B cell (primary cell): ENCODE measurements at regions not wholly inside any gene's neighbourhood (a gene's known extent, or its start where the extent isn't known, plus 50 kb on each side); places are given as distances from the start of the nearest gene placed in this dataset.
"Not testable (repeated sequence)": the region's sequence is repeated elsewhere in the genome, so short reads cannot be mapped to it uniquely, and the experiment has no call there.

Source experiments
- ATAC-seq: fragments of 200-7000 bp; cut with Tn5 transposase; one replicate; pipeline ENCODE4 v1.10.0; 2021; ENCODE audit warnings: low read depth, mild to moderate bottlenecking, moderate number of reproducible peaks, moderate library complexity
- CTCF ChIA-PET: fragments of 350-600 bp; sonication (Branson Sonifier 250); formaldehyde crosslinking; loops from one replicate; lab custom pipeline; 2021; ENCODE audit warnings: antibody characterized with exemption, inconsistent platforms; lab: Charles Lee
- POLR2A ChIA-PET: fragments of 350-600 bp; sonication (Branson Sonifier 250); formaldehyde crosslinking; loops from one replicate; lab custom pipeline; 2021; ENCODE audit warnings: antibody characterized with exemption; lab: Charles Lee
- DNase-seq: peaks from one replicate; pipeline ENCODE4 v3.0.0; 2013
- H2AFZ ChIP-seq: 2 replicates; pipeline ENCODE4 v1.6.1; 2012; ENCODE audit warnings: mild to moderate bottlenecking, low read depth, low read length; ENCODE audit not compliant: insufficient read depth, poor library complexity, severe bottlenecking
- H3K27ac ChIP-seq, 2 donors: 1 replicate in 1 of 2; 2 replicates in 1 of 2; pipeline ENCODE4 v1.5.1; 2012 to 2013; ENCODE audit warnings: low read length in 2 of 2, mild to moderate bottlenecking in 2 of 2, moderate library complexity in 1 of 2
- H3K27me3 ChIP-seq, 4 experiments: fragments of 200-600 bp in 1 of 4; sonication (generic) in 1 of 4; replicated peaks in 1 of 4; 1 replicate in 2 of 4; 2 replicates in 2 of 4; pipeline versions ENCODE4 v1.6.1 to v1.7.0; 2013 to 2016; ENCODE audit warnings: low read length in 3 of 4, mild to moderate bottlenecking in 2 of 4, mixed read lengths in 1 of 4, moderate library complexity in 1 of 4; ENCODE audit not compliant: insufficient read depth in 4 of 4, control insufficient read depth in 3 of 4; ENCODE audit errors: control extremely low read depth in 1 of 4
- H3K36me3 ChIP-seq, 2 experiments: replicated peaks in 1 of 2; 1 replicate in 1 of 2; 2 replicates in 1 of 2; pipeline versions ENCODE4 v1.6.1 to v1.7.1; 2013; ENCODE audit warnings: low read length in 1 of 2; ENCODE audit not compliant: insufficient read depth in 2 of 2, control insufficient read depth in 1 of 2; ENCODE audit errors: control extremely low read depth in 1 of 2, extremely low read depth in 1 of 2
- H3K4me1 ChIP-seq, 2 donors: fragments of 200-600 bp in 1 of 2; sonication (generic) in 1 of 2; 1 replicate in 1 of 2; 2 replicates in 1 of 2; pipeline versions ENCODE4 v1.5.1 to v1.6.1; 2013 to 2017; ENCODE audit warnings: low read length in 2 of 2; ENCODE audit not compliant: control insufficient read depth in 2 of 2, insufficient read depth in 2 of 2
- H3K4me2 ChIP-seq: replicated peaks from 2 replicates; pipeline ENCODE3; 2012; ENCODE audit warnings: mild to moderate bottlenecking, low read depth, low read length; ENCODE audit not compliant: poor library complexity, severe bottlenecking
- H3K4me3 ChIP-seq, 5 experiments: fragments of 200-600 bp in 1 of 5; sonication (generic) in 1 of 5; 1 replicate in 3 of 5; 2 replicates in 2 of 5; pipeline versions ENCODE4 v1.5.1 to v1.7.0; 2011 to 2016; ENCODE audit warnings: low read length in 4 of 5, mild to moderate bottlenecking in 4 of 5, low read depth in 2 of 5, control low read depth in 1 of 5, moderate library complexity in 1 of 5; ENCODE audit not compliant: insufficient read depth in 1 of 5; ENCODE audit errors: control extremely low read depth in 1 of 5, extremely low read depth in 1 of 5
- H3K79me2 ChIP-seq: fragments of 200-600 bp; sonication (generic); one replicate; pipeline ENCODE4 v1.6.0; 2016; ENCODE audit warnings: low read length; ENCODE audit not compliant: control insufficient read depth, insufficient read depth
- H3K9ac ChIP-seq: fragments of 200-600 bp; sonication (generic); 2 replicates; pipeline ENCODE4 v1.6.1; 2017; ENCODE audit warnings: mild to moderate bottlenecking, low read length, moderate library complexity
- H3K9me3 ChIP-seq, 3 donors: one replicate each; pipeline versions ENCODE4 v1.6.1 to v1.7.1; 2013; ENCODE audit warnings: low read length in 2 of 3; ENCODE audit not compliant: control insufficient read depth in 2 of 3, insufficient read depth in 1 of 3; ENCODE audit errors: control extremely low read depth in 1 of 3
- H4K20me1 ChIP-seq: 2 replicates; pipeline ENCODE4 v1.6.0; 2012; ENCODE audit warnings: mild to moderate bottlenecking, low read length; ENCODE audit not compliant: insufficient read depth, control insufficient read depth, poor library complexity, severe bottlenecking
- H3K27ac Mint-ChIP-seq: one replicate; pipeline ENCODE4 v1.8.0; 2021; ENCODE audit warnings: mixed read lengths
- H3K27me3 Mint-ChIP-seq: one replicate; pipeline ENCODE4 v1.8.0; 2021; ENCODE audit warnings: mixed read lengths
- H3K4me1 Mint-ChIP-seq: one replicate; pipeline ENCODE4 v1.8.0; 2021; ENCODE audit warnings: mixed read lengths
- H3K4me3 Mint-ChIP-seq: one replicate; pipeline ENCODE4 v1.8.0; 2021; ENCODE audit warnings: mixed read lengths
- H3K9me3 Mint-ChIP-seq: one replicate; pipeline ENCODE4 v1.8.0; 2022; ENCODE audit warnings: mixed read lengths; ENCODE audit not compliant: insufficient read depth
- WGBS: methylation state at CpG from one replicate; pipeline ENCODE4 v1.1.5; 2013; ENCODE audit warnings: missing lambda C conversion rate; ENCODE audit not compliant: insufficient coverage; 5-methylcytosine and 5-hydroxymethylcytosine counted together
- intact Hi-C: fragments of 100-400 bp; cut with micrococcal nuclease; formaldehyde crosslinking; loops from one replicate; pipeline ENCODE4 v1.10.0; 2022

DNA sequence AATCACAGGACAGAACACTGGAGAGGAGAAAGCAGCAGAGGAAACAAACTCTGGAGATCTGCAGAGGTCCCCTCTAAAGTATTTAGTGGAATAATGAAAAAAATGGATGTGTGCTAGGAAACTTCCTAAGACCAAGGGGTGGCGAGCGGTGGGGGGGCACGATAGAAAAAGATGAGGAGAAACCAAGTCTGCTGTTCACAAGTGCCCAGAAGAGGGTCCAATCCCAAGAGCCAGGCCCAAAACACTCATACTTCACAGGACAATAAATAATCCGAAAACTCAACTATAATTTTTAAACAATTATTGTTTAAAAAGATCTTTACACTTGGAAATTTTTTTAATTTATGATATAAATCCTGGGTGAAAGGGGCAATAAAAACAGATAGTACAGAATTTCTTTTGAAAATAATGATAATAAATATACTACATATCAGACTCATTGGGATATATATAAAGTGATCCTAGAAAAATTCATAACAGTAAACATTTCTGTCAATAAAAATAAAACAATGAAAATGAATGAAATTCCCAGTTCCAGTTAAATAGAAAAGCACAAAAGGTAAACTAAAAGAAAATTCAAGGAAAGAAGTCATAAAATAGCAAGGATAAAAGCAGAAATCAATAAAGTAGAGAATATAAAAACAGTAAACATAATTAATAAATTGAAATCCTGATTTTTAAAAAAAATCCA lies 87.7 kb upstream of the CCT8L2 start:
- H3K4me3 Mint-ChIP-seq, CTCF ChIA-PET, H3K36me3 ChIP-seq, DNase-seq, H3K4me2 ChIP-seq, ATAC-seq, H3K27ac Mint-ChIP-seq, H3K27ac ChIP-seq, H3K4me3 ChIP-seq, H3K4me1 ChIP-seq, intact Hi-C loops, POLR2A ChIA-PET, H3K9ac ChIP-seq, H3K9me3 Mint-ChIP-seq, H3K9me3 ChIP-seq, H4K20me1 ChIP-seq, H3K4me1 Mint-ChIP-seq, H3K79me2 ChIP-seq, H2AFZ ChIP-seq, H3K27me3 ChIP-seq: not testable (repeated sequence)
- H3K27me3 Mint-ChIP-seq = peaks cover 15% of the 10 kb centered on the region
- no CpG with 5 or more reads among the region's 4 CpGs for WGBS

DNA sequence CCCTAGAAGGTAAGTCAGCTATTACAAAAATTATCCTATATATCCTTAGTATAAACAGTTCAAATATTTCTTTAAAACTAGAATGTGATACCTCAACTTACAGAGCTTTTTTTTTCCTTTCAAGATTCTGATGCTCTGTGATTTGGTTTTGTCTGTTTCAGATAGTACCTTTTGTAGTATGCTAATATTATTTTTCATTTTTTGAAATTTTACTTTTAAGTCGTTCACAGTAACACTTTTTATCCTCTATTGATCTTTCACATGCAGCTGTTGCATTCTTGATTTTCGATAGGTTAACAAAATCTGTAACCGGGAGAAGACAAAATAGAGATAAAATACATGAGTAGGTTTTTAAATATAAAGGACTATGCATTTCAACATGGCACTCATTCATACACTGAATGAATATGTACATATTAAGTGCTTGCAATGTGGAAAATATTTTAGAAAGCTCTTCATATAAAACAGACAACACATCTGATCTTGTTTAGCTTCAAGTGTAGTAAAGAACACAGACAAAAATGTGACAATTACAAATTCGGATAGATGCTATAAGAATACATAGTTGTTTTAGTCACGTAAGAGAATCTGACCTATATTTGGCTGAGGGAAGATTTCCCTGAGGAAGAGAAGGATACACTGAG lies 86.7 kb upstream of the CCT8L2 start:
- H3K79me2 ChIP-seq, H3K9me3 Mint-ChIP-seq, H2AFZ ChIP-seq, H3K27ac Mint-ChIP-seq, H3K4me2 ChIP-seq, H3K27ac ChIP-seq, H3K4me1 ChIP-seq, CTCF ChIA-PET, H3K4me1 Mint-ChIP-seq, POLR2A ChIA-PET, intact Hi-C loops, H3K4me3 ChIP-seq, H3K4me3 Mint-ChIP-seq, DNase-seq, H3K9ac ChIP-seq, ATAC-seq, H3K36me3 ChIP-seq, H4K20me1 ChIP-seq, H3K27me3 ChIP-seq, H3K9me3 ChIP-seq: not testable (repeated sequence)
- WGBS = 80% methylated on average over 1 of the region's 5 CpGs
- peaks cover 17% of the 10 kb centered on the region for H3K27me3 Mint-ChIP-seq

DNA sequence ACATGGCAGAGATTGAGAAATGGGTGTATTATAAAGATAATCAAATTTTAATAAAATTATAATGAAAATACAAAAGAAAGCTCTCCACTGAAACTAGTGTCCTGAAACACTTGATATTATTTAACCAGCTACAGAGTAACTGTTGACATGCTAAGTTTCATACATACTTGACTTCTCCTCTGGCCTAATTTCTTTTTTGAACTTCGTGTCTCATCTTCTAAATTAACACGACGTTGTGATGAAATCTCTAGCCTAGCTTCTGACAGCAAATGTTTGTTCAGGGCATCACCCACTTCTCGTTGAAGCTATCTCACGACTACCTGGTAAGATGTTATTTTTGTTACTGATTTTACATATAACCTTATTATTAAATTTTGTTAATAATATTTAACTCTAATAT lies 80.8 kb upstream of the CCT8L2 start:
- H3K9ac ChIP-seq, intact Hi-C loops, CTCF ChIA-PET, H3K4me3 ChIP-seq, ATAC-seq, H3K27ac ChIP-seq, H3K9me3 ChIP-seq, H3K4me2 ChIP-seq, H3K27me3 Mint-ChIP-seq, H3K36me3 ChIP-seq, H4K20me1 ChIP-seq, H3K27me3 ChIP-seq, H3K4me1 Mint-ChIP-seq, H2AFZ ChIP-seq, H3K79me2 ChIP-seq, H3K4me1 ChIP-seq, POLR2A ChIA-PET, H3K4me3 Mint-ChIP-seq, H3K27ac Mint-ChIP-seq, DNase-seq, H3K9me3 Mint-ChIP-seq: not testable (repeated sequence)
- 43% methylated on average over 2 of the region's 5 CpGs for WGBS

DNA sequence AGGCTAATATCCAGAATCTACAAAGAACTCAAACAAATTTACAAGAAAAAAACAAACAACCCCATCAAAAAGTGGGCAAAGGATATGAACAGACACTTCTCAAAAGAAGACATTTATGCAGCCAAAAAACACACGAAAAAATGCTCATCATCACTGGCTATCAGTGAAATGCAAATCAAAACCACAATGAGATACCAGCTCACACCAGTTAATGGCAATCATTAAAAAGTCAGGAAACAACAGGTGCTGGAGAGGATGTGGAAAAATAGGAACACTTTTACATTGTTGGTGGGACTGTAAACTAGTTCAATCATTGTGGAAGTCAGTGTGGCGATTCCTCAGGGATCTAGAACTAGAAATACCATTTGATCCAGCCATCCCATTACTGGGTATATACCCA lies 73.0 kb upstream of the CCT8L2 start:
- DNase-seq, H3K27me3 Mint-ChIP-seq, H3K9ac ChIP-seq, H3K27ac Mint-ChIP-seq, intact Hi-C loops, ATAC-seq, H3K4me3 ChIP-seq, H3K4me1 Mint-ChIP-seq, H3K9me3 Mint-ChIP-seq, H3K9me3 ChIP-seq, H4K20me1 ChIP-seq, H3K27me3 ChIP-seq, POLR2A ChIA-PET, H3K36me3 ChIP-seq, H3K79me2 ChIP-seq, CTCF ChIA-PET, H3K4me2 ChIP-seq, H3K4me3 Mint-ChIP-seq, H3K27ac ChIP-seq, H3K4me1 ChIP-seq, H2AFZ ChIP-seq: not testable (repeated sequence)
- WGBS = no CpG with 5 or more reads among the region's 2 CpGs
